ENCODE measurements at regions not wholly inside any gene's neighbourhood (a gene's known extent, or its start where the extent isn't known, plus 50 kb on each side); places are given as distances from the start of the nearest gene placed in this dataset.

- in situ Hi-C loops (cut with MboI; ENCODE audit: low sequenced_read_pairs, unreplicated experiment), result no loop called here
- no peak for TF ChIP-seq CTCF (IDR thresholded peaks at IDR 0.05; ENCODE audit: borderline replicate concordance, control extremely low read depth, extremely low read depth, insufficient read depth, missing control alignments)
- DNase-seq (ENCODE audit: low spot score), result no peak
Measured at GRCh38 chr3:161969867-161970266, 473.3 kb downstream of the OTOL1 start.

GRCh38 chr3:161975201-161975600 lies 478.6 kb downstream of the OTOL1 start:
- no peak for TF ChIP-seq CTCF (IDR thresholded peaks at IDR 0.05; ENCODE audit: borderline replicate concordance, control extremely low read depth, extremely low read depth, insufficient read depth, missing control alignments)
- DNase-seq (ENCODE audit: low spot score), result no peak
- in situ Hi-C loops (cut with MboI; ENCODE audit: low sequenced_read_pairs, unreplicated experiment), result no loop called here

- no peak for TF ChIP-seq CTCF (IDR thresholded peaks at IDR 0.05; ENCODE audit: borderline replicate concordance, control extremely low read depth, extremely low read depth, insufficient read depth, missing control alignments)
- DNase-seq (ENCODE audit: low spot score), result no peak
Measured at GRCh38 chr3:161977063-161977462, 480.5 kb downstream of the OTOL1 start.

GRCh38 chr3:161977850-161978249 lies 481.2 kb downstream of the OTOL1 start:
- in situ Hi-C loops (cut with MboI; ENCODE audit: low sequenced_read_pairs, unreplicated experiment), result no loop called here
- TF ChIP-seq CTCF (IDR thresholded peaks at IDR 0.05; ENCODE audit: borderline replicate concordance, control extremely low read depth, extremely low read depth, insufficient read depth, missing control alignments), result no peak
- no peak for DNase-seq (ENCODE audit: low spot score)

More at GRCh38 chr3:161977063-161977462, 480.5 kb downstream of the OTOL1 start:
- in situ Hi-C loops (cut with MboI; ENCODE audit: low sequenced_read_pairs, unreplicated experiment), result no loop called here

GRCh38 chr3:161987933-161988332 lies 491.3 kb downstream of the OTOL1 start:
- no peak for TF ChIP-seq CTCF (IDR thresholded peaks at IDR 0.05; ENCODE audit: borderline replicate concordance, control extremely low read depth, extremely low read depth, insufficient read depth, missing control alignments)
- DNase-seq (ENCODE audit: low spot score), result no peak
- in situ Hi-C loops (cut with MboI; ENCODE audit: low sequenced_read_pairs, unreplicated experiment), result no loop called here

- in situ Hi-C loops (cut with MboI; ENCODE audit: low sequenced_read_pairs, unreplicated experiment), result no loop called here
- no peak for TF ChIP-seq CTCF (IDR thresholded peaks at IDR 0.05; ENCODE audit: borderline replicate concordance, control extremely low read depth, extremely low read depth, insufficient read depth, missing control alignments)
- no peak for DNase-seq (ENCODE audit: low spot score)
Measured at GRCh38 chr3:161989012-161989411, 492.4 kb downstream of the OTOL1 start.

GRCh38 chr3:161990036-161990435 lies 493.4 kb downstream of the OTOL1 start:
- no peak for DNase-seq (ENCODE audit: low spot score)
- in situ Hi-C loops (cut with MboI; ENCODE audit: low sequenced_read_pairs, unreplicated experiment), result no loop called here
- TF ChIP-seq CTCF (IDR thresholded peaks at IDR 0.05; ENCODE audit: borderline replicate concordance, control extremely low read depth, extremely low read depth, insufficient read depth, missing control alignments), result no peak

All from GM13976 (cell line).